Stimulated activated CD4-positive, alpha-beta T cell treated with anti-CD3 and anti-CD28 coated beads, TNF-alpha, amount 100 ng/mL, for 4 hours (primary cell): ENCODE measurements at regions not wholly inside any gene's neighbourhood (a gene's known extent, or its start where the extent isn't known, plus 50 kb on each side); places are given as distances from the start of the nearest gene placed in this dataset.

Experiments
- DNase-seq, 3 experiments: peaks; one replicate each; pipeline ENCODE4 v3.0.0-alpha.2; 2020; ENCODE audit warnings: low read depth in 3 of 3

DNA sequence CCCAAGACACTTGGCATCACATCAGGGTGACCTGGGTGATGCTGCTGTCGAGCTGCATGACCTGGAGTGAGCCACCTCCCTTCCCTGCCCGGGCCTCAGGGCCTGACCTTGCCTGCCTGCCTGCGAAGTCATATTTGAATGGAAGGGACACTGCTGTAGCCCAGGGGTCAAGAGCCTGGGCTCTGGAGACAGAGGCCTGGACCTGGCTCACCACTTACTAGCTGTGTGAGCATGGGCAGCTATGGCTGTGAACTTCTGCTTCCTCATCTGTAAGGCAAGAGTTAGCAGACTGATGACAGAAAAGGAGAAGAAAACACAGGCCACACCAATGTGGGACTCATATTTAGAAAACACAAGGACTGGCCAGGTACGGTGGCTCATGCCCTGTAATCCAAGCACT lies 118.7 kb downstream of the ZFP36L2 start:
- no peak for DNase-seq

DNA sequence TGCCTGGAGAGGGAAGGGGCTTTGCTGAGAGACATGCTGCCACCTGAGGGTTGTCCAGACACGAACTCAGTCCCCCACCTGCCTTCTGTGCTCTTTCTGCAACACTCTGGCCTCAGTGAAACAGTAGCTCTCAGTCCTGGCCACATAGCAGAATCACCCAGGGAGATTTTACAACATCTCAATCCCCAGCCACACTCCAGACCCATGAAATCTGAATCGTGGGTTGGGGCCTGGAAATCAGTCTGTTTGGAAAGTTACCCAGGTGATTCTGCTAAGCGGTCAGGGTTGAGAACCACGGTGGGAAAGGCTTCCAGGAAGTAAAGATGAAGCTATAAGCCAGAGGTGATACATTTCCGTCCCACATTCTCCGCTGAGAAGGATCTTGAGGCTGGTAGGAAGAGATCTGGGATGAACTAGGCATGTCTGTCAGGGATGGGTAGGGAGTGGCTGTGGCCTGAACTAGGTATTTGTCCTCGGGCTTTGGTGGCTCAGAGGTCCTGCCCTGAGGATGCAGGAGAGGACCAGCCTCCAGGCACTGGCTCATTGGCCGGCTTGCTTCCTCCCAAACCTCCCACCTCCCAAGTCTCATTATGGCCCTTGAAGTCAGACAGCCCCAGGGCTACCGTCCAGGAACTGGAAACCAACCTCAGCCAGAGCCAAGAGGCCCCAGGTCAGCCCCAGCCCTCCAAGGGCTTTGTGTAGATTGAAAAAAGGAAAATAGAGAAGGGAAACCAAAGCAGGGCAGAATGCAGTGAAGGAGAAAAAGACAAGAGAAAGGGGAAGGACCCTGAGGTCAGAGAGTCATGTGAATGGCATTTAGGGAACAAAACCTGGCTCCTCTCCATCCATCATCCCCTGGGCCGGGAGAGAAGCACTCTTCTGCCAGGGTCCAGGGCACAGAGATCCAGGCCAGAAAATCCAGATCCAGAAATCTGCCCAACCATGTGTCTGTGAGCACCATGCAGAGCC lies 119.6 kb downstream of the ZFP36L2 start:
- DNase-seq: no peak

DNA sequence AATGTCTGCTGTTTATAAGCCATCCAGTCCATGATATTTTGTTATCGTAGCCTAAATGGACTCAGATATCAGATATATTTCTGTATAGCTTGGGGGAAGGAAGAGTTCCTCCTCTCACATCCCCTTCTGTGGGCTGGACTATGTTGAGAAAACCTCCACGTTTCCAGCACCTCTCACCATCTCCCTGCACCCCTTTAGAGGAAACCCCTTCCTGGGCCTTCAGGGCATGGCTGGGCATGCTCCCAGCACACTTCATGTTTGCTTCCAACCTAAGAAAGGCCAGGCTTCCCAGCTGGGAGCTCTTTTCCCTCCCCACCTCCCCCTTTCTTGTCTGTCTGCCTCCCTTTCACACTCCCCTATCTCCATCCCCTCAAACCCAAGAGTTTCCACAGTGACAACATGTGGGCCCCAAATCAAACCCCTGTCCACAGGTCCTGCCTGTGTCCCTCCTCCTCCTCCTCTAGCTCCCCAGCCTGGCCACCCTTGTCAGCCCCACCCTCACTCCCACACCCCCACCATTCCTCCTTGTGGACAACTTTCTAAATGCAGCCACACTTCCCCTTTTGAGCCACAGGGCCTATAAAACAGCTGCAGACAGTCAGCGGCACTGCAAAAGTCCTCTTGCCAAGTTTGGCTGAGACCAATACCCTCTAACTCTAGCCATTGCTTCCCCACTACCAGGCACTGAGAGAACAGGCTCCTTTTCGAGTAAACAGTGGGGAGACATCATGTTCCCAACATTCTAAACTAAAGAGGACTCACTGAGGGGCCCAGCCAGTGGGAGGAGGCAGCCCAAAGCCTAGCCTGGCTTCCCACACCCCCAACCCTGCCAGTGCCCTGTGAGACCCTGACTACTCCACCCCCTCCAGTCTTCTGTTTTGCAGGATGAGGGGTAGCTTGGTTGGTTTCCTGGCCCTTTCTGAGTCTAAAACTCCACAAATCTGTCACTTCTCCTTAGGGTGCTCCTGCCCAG lies 120.5 kb downstream of the ZFP36L2 start:
- DNase-seq: no peak

DNA sequence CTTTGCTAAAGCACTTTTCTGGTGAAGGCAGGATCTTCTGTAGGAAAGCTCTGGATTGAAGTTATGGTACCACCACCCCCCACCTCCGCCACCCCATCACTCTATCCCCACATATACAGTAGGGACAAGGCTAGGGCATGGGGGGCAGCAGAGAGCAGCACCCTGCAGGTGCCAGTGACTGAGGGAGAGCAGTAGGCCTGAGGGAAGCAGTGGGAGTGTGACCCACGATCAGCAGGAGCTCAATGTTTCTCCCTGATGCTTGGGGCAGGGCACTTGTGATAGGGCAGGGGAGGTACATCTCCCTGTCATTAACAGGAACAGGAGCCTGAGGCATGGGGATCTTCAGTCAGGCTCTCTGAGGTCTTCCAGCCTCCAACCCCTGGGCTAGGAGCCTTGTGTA lies 121.6 kb downstream of the ZFP36L2 start:
- no peak for DNase-seq

DNA sequence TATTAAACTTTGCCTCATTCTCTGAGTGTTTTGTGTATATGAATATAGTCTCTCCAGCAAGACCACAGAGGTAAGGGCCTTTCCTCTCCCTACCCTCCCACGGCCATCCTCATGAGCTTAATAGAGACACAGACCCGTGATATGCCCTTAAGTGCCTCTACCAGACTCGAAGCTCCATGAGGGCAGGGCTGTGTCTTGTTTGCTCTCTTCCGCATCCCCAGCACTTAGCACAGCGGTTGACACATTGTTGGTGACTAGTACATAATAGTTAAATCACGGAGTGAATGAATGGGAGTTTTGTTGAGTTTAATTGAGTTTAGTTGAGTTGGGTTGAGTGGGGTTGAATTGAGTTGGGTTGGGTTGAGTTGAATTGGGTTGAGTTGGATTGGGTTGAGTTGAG lies 122.3 kb downstream of the ZFP36L2 start:
- no peak for DNase-seq

DNA sequence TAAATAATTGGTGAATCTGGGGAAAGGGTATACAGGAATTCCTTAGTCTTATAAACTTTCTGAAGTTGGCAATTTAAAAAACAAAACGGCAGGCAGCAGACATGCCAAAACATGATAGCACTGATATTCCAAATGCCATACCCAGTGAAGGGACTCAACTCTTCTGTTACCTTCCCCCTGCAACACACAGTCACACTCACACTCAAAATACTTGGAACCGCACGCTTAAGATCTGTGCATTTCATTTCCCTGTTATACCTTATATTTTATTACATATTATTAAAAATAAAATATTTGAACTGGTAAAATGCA lies 123.4 kb downstream of the ZFP36L2 start:
- no peak for DNase-seq

DNA sequence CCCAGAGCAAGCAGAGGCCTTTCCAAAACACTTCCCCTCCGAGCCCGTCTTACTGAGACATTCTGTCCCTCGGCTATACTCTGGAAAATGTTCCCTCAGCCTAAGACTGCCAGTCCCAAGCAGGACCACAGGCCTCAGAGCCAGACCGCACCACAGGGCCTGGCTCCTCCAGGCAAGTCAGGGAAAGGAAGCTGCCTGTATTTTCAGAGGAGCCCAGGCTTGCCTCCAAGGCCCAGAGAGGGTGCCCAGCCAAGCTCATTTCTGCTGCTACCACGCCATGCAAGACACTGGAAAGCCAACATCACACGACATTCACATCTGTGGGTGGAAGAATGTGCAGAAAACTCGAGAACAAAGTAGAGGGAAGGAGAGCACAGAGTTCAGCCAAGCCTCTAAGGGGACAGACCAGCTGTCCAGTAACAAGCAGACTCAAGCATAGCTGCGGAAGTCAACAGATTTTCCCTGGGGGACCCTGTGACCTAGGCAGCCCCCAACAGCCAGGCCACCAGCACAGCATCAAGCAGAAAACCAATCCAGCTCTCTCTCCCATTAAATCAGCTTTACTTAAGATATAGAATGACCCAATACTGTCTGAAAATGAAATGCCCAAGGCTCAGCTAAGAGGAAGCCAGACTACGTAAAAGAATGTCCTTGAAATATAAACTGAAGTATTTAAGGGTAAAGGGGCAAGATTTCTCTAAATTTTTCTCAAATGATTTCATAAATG lies 123.9 kb downstream of the ZFP36L2 start:
- DNase-seq: no peak

DNA sequence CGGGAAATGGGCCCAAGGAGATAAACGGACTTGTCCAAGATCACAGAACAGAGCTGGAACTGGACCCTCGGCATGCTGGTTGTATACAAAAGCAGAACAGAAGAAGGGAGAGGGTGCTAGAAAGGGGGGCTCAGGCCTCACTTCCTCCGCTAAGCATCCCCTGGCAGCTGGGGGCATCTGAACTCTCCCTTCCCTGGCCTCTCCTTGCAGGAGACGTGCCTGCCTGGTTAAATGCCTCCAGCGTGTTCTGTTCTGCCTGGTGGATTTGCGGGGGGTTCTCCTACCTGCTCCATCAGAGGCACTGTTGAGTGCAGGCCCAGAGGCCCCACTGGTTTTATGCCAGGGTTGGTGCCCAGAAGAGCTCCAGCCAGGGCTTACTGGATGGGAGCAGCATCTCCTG lies 124.7 kb downstream of the ZFP36L2 start:
- DNase-seq: no peak

DNA sequence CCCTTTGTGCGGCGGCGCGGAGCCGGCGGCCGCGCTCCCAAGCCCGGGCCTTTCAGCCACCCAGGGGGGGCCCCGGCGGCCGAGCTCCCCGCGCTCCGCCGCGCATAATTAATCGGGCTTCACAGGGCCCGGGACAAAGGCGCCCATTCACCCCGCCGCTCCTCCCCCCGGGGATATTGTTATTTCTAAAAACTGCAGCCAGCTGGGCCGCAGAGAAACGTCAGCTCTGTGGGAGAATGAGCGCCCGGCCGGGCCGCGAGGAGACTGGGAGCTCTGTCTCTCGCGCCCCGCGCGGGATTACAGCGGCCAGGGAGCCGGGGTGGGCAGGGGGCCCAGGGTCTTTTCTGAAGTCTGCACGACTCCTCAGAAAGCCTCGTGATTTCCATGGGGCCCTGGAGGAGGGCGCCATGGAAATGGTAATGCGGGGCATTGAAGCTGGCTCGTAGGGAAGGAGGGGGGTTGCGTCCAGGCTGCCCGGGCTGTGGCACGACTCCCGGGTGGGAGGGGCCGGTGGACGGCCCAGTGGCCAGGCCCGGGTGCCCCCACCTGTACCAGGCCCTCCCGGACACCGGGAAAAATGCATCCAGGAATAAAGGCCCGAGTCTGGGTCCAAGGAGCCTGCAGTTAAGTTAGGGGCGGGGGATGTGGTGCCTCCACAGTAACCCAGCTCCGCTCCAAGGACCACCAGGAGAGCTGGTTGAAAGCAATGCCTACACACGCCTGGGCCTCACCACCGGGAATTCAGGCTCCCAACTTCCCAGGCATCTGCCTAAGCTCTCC lies 125.3 kb downstream of the ZFP36L2 start:
- DNase-seq: no peak

DNA sequence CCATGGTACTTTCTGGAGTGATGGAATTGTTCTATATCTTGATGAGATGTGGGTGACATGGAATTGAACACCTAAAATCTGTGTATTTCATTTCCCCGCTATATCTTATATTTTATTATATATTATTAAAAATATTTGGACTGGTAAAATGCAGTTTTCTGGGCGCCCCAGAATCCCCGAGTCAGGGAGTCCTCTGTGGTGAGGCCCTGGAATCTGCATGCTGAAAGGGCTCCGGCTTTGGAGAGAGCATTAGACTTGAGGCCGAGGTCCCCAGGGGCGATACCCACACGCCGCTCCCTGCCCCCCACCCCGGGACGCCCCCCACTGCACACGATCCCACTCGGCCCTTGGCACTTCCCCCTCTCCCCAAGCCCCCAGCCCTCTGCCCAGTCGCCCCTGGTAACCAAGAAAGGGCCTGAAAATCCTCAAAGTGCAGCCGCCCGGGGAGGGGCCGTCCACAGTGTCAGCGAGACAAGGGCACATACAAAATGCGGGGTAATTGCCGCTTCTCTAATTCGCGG lies 126.0 kb downstream of the ZFP36L2 start:
- no peak for DNase-seq

DNA sequence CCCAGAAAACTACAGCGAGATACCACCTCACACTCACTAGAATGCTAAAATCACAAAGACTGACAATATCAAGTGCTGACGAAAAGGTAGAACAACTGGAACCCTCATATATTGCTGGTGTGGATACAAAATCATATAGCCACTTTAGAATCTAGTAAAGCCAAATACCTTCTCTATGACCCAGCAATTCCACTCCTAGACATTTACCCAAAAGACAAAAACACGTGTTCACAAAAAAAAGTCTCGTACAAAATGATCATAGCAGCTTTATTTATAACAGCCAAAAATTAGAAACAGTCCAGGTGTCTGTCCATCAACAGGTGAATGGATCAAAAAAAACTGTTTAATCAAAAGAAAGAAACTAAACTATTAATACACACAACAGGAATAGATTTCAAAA lies 126.6 kb downstream of the ZFP36L2 start:
- no peak for DNase-seq

DNA sequence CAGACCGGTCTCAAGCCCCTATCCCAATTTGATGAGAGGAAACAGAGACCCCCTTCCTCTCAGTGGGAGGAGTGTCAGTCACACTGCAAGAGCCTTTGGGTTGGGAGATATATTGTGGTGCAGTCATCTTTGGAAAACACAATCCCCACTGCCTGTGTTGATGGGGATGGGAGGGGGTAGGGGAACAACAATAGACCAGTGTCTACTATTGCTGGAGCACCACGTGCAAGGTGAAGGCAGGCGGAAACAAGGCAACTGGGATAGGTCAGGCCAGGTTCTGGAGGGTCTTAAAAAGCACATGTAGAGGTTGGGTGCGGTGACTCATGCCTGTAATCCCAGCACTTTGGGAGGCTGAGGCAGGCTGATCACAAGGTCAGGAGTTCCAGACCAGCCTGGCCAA lies 127.9 kb downstream of the ZFP36L2 start:
- no peak for DNase-seq

DNA sequence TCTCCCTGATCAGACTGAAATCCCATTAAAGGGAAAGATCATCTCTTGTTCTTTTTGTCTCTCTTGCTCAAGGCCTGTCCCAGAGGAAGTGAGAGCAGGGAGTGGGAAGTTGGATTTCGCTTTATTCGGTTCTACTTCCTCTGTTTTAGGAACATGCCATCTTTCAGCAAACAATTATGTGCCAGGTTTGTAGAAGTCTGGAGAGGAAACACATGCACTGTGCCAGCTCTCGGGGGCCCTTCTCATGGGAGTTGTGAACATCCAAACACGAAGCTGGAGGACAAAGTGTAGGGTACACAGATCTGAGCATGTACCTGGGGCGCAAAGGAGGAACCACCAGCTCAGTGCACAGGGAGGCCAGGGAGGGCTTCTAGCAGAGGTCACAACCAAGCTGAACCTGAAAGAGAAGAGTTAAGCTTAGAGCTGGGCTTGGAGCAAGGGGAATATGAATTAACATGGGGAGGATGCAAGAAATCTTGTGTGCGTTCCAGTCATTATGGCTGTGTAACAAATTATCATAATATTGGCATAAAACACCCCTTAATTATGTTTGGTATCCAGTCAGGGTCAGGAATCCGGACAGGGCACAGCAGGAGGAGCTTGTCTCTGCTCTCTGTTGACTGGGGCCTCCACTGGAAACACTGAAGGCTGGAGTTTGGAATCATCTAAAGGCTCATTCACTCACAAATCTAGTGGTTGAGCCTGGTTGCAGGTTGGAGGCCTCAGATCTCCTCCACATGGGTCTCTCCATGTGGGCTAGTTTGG lies 128.6 kb downstream of the ZFP36L2 start:
- no peak for DNase-seq

DNA sequence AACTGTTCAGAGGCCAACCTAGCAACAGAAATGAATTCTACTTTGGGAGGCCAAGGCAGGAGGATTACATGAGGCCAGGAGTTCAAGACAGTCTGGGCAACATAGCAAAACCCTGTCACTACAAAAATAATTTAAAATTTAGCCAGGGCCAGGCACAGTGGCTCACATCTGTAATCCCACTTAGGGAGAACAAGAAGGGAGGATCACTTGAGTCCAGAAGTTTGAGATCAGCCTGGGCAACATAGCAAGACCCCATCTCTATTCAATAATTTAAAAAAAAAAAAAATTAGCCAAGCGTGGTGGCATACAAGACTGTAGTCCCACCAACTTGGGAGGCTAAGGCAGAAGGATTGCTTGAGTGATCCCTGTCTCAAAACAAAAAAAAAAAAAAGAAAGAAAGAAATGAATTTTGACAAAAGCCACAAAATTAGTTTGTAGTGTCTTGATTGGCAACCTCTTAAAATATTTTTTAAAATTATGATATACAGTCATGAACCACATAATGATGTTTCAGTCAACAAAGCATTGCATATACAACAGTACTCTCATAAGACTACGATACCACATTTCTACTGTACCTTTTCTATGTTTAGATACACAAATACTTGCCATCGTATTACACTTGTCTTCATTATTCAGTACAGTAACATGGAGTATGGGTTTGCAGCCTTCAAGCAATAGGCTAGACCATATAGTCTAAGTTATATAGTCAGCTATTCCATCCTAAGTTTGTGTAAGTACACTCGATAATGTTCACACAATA lies 130.7 kb downstream of the ZFP36L2 start:
- DNase-seq: no peak

DNA sequence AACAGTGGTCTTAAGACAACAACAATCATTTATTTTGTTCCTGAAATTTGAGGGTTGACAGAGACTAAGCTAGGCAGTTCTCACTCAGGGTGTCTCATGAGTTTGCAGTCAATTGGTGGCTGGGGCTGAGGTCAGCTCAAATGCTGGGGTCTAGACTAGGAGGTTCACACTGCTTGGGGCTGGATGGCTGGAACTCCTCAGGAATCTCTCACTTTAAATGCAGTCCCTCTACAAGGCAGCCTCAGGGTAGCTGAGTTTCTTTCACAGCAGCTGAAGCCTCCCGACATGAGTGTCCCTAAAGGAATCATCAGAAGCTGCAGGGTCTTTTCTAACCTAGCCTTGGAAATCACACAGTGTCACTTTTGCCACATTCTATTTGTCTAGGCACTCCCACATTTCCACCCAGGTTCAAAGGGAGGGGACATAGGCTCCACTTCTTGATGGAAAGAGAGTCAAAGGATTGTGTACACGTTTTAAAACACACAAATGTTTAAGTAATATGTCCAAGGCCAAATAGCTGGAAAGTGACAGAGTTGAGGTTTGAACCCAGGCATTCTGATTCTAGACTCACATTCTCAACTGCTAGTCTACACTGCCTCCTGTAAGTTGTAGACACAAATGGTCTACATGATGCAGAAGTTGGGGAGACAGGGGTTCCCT lies 133.8 kb downstream of the ZFP36L2 start:
- DNase-seq: no peak

DNA sequence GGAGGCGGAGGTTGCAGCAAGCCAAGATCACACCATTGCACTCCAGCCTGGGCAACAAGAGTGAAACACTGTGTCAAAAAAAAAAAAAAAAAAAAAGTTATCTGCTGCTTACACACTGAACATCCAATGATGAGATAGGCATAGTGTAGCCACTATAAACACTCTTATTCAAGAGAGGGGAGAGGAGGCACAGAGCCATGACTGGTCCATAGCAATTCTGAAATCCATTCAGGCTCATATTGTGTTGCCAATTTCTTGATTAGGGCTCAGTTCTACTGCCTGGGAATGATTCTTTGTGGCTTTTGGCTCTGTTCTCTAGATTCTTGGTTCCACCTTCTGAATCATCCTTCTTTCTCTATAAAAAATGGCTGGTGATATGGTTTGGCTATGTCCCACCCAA lies 136.1 kb downstream of the ZFP36L2 start:
- DNase-seq: no peak

DNA sequence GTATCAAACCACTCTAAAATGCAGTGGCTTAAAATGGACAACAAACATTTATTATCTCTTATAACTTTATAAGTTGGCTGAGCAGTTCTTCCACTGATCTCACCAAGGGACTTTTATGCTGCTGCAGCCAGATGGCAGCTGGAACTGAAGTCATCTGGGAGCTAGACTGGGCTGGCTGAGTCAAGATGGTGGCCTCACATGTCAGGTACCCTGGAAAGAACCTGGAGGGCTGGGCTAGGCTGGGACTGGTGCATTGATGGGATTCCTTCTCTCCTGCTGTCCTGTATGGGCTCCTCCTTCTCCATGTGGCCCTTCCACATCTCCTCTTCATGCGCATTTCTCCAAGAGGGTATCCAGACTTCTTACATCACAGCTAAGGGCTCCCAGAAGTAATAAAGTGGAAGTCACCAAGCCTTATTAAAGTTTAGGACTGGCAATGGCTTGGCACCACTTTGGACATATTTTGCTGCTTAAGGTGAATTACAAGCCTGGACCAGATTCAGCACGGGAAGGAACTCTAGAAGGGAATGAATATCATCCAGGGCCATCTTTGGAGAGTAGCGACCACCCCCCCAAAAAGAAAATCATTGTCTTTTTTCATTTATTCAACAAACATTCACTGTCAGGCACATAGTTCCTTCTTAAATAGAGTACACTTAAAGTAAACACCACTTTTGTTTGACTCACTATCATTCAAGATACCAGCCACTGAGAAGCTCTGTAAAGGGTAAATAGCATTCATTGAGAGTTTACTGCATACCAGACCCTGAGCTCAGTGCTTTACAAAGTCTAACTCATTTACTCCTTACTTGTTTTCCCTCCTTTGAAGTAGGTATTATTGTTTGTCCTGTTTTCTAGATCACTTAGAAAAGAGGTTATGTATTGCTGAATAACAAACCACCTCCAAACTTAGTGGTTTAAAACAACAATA lies 138.0 kb downstream of the ZFP36L2 start:
- DNase-seq: no peak

DNA sequence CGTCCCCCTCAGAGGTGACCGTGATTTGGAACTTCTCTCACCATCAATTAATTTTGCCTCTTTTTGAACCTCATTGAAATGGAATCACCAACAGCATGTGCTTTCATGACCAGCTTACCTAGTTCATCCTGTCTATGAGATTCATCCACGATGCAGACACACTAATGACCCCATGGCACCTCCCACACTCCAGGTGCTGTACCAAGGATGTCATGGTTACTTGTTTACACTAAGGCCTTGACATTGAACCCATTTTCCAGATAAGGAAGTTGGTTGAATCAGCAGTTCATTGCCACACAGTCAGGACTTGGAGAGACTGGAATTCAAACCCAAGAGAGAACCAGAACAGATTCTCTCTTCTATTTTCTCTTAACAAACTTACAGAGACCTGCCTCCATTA lies 139.0 kb downstream of the ZFP36L2 start:
- DNase-seq: no peak
